H1 (cell line): ENCODE measurements at regions not wholly inside any gene's neighbourhood (a gene's known extent, or its start where the extent isn't known, plus 50 kb on each side); places are given as distances from the start of the nearest gene placed in this dataset.

Experiments
- CTCF ChIA-PET: fragments of 300-600 bp; sonication (Branson Sonifier 250); formaldehyde crosslinking; loops from one replicate; lab custom pipeline; 2021; ENCODE audit not compliant: partially characterized antibody; lab: Charles Lee
- POLR2A ChIA-PET: fragments of 300-600 bp; sonication (Branson Sonifier 250); formaldehyde crosslinking; loops from one replicate; lab custom pipeline; 2021; ENCODE audit warnings: inconsistent platforms; ENCODE audit not compliant: partially characterized antibody; lab: Charles Lee
- DNase-seq, 2 experiments: peaks; one replicate each; pipeline versions ENCODE4 v3.0.0 to v3.0.0-alpha.2; 2010 to 2022; ENCODE audit warnings: low spot score in 2 of 2, low read depth in 1 of 2, mixed read lengths in 1 of 2
- FAIRE-seq: peaks from 2 replicates; lab custom pipeline; 2011; peaks lifted over from hg19 to GRCh38; lab: Jason Lieb, UNC
- H2AFZ ChIP-seq: 2 replicates; pipeline ENCODE4 v1.8.1; 2012; ENCODE audit warnings: low read length, inconsistent platforms
- H2AK5ac ChIP-seq: 2 replicates; pipeline ENCODE4 v1.6.1; 2013; ENCODE audit warnings: low read depth, low read length
- H2BK120ac ChIP-seq: replicated peaks from 2 replicates; pipeline ENCODE3; 2013; ENCODE audit warnings: low read depth, low read length, inconsistent platforms
- H2BK12ac ChIP-seq: 2 replicates; pipeline ENCODE4 v1.6.1; 2013; ENCODE audit warnings: low read depth, low read length
- H2BK15ac ChIP-seq: 2 replicates; pipeline ENCODE4 v1.6.1; 2013; ENCODE audit warnings: low read length
- H2BK20ac ChIP-seq: 2 replicates; pipeline ENCODE4 v1.6.1; 2013; ENCODE audit warnings: low read length
- H2BK5ac ChIP-seq: 2 replicates; pipeline ENCODE4 v1.6.1; 2013; ENCODE audit warnings: low read depth, low read length
- H3K14ac ChIP-seq: 2 replicates; pipeline ENCODE4 v1.6.1; 2013; ENCODE audit warnings: inconsistent platforms; ENCODE audit not compliant: insufficient read length
- H3K18ac ChIP-seq: 2 replicates; pipeline ENCODE4 v1.6.1; 2013; ENCODE audit warnings: low read length; ENCODE audit errors: extremely low read depth
- H3K23ac ChIP-seq: 2 replicates; pipeline ENCODE4 v1.6.1; 2013; ENCODE audit warnings: inconsistent platforms; ENCODE audit not compliant: insufficient read length
- H3K23me2 ChIP-seq: 2 replicates; pipeline ENCODE4 v1.6.1; 2013; ENCODE audit warnings: low read depth, low read length
- H3K27ac ChIP-seq: 2 replicates; pipeline ENCODE4 v1.6.1; 2011; ENCODE audit warnings: low read depth, low read length, inconsistent platforms
- H3K27me3 ChIP-seq, 4 experiments: replicated peaks in 1 of 4; 1 replicate in 1 of 4; 2 replicates in 3 of 4; pipeline versions ENCODE4 v1.6.1 to v1.8.1; 2011 to 2013; ENCODE audit warnings: low read length in 3 of 4, mild to moderate bottlenecking in 3 of 4, inconsistent platforms in 2 of 4, mixed read lengths in 2 of 4, moderate library complexity in 1 of 4; ENCODE audit not compliant: control insufficient read depth in 3 of 4, insufficient read depth in 3 of 4; ENCODE audit errors: extremely low read depth in 1 of 4
- H3K36me3 ChIP-seq, 4 experiments: 2 replicates each; pipeline versions ENCODE4 v1.6.1 to v1.8.1; 2011 to 2013; ENCODE audit warnings: mild to moderate bottlenecking in 4 of 4, low read length in 3 of 4, moderate library complexity in 2 of 4, control low read depth in 1 of 4, inconsistent platforms in 1 of 4; ENCODE audit not compliant: insufficient read depth in 4 of 4, control insufficient read depth in 2 of 4
- H3K4ac ChIP-seq: replicated peaks from 2 replicates; pipeline ENCODE3; 2013; ENCODE audit warnings: low read length, low read depth, mixed read lengths, inconsistent platforms; ENCODE audit not compliant: insufficient read length
- H3K4me1 ChIP-seq, 4 experiments: replicated peaks in 1 of 4; 1 replicate in 1 of 4; 2 replicates in 3 of 4; pipeline versions ENCODE4 v1.6.1 to v1.8.1; 2011 to 2013; ENCODE audit warnings: low read length in 3 of 4, inconsistent platforms in 2 of 4, mixed read lengths in 1 of 4; ENCODE audit not compliant: insufficient read depth in 4 of 4, control insufficient read depth in 3 of 4
- H3K4me2 ChIP-seq, 2 experiments: 2 replicates each; pipeline versions ENCODE4 v1.6.1 to v1.8.1; 2011 to 2013; ENCODE audit warnings: low read depth in 2 of 2, low read length in 2 of 2, control low read depth in 1 of 2, inconsistent platforms in 1 of 2, mild to moderate bottlenecking in 1 of 2; ENCODE audit not compliant: insufficient read depth in 1 of 2
- H3K4me3 ChIP-seq, 4 experiments: fragments of 200-600, 300-600 bp in 1 of 4; sonication (generic), shearing (Covaris generic), sonication (Bioruptor Twin) in 1 of 4; 2 replicates each; pipeline versions ENCODE4 v1.5.1 to v1.8.1; 2011 to 2016; ENCODE audit warnings: low read length in 4 of 4, low read depth in 3 of 4, control low read depth in 2 of 4, inconsistent platforms in 2 of 4, mild to moderate bottlenecking in 2 of 4, mixed read lengths in 1 of 4, moderate library complexity in 1 of 4; ENCODE audit not compliant: insufficient read depth in 2 of 4; ENCODE audit errors: extremely low read depth in 1 of 4
- H3K56ac ChIP-seq: replicated peaks from 2 replicates; pipeline ENCODE3; 2013; ENCODE audit warnings: low read depth, mild to moderate bottlenecking, mixed read lengths, low read length, inconsistent platforms; ENCODE audit not compliant: insufficient read length
- H3K79me1 ChIP-seq: 2 replicates; pipeline ENCODE4 v1.6.1; 2013; ENCODE audit warnings: low read depth, low read length, control low read depth
- H3K79me2 ChIP-seq, 2 experiments: 2 replicates each; pipeline versions ENCODE4 v1.6.1 to v1.8.1; 2012 to 2013; ENCODE audit warnings: low read length in 2 of 2, mild to moderate bottlenecking in 2 of 2, inconsistent platforms in 1 of 2; ENCODE audit not compliant: insufficient read depth in 2 of 2, control insufficient read depth in 1 of 2
- H3K9ac ChIP-seq, 4 experiments: replicated peaks in 1 of 4; 1 replicate in 1 of 4; 2 replicates in 3 of 4; pipeline versions ENCODE4 v1.6.1 to v1.8.1; 2011 to 2013; ENCODE audit warnings: low read depth in 3 of 4, low read length in 3 of 4, control low read depth in 2 of 4, mild to moderate bottlenecking in 2 of 4, moderate library complexity in 2 of 4, inconsistent platforms in 1 of 4; ENCODE audit errors: extremely low read depth in 1 of 4
- H3K9me3 ChIP-seq, 2 experiments: 2 replicates each; pipeline versions ENCODE4 v1.6.1 to v1.8.1; 2012 to 2013; ENCODE audit warnings: mild to moderate bottlenecking in 2 of 2, moderate library complexity in 2 of 2, control low read depth in 1 of 2, inconsistent platforms in 1 of 2, low read depth in 1 of 2, low read length in 1 of 2, mixed read lengths in 1 of 2; ENCODE audit not compliant: insufficient read depth in 2 of 2
- H4K20me1 ChIP-seq, 2 experiments: replicated peaks in 1 of 2; 2 replicates each; pipeline versions ENCODE3 to v1.8.1; 2011 to 2013; ENCODE audit warnings: inconsistent platforms in 2 of 2, low read length in 2 of 2, mild to moderate bottlenecking in 1 of 2; ENCODE audit not compliant: insufficient read depth in 2 of 2, control insufficient read depth in 1 of 2
- H4K5ac ChIP-seq: 2 replicates; pipeline ENCODE4 v1.6.1; 2013; ENCODE audit warnings: low read length, low read depth, mixed read lengths, inconsistent platforms; ENCODE audit not compliant: insufficient read length
- H4K8ac ChIP-seq: 2 replicates; pipeline ENCODE4 v1.8.0; 2013; ENCODE audit warnings: mild to moderate bottlenecking, moderate library complexity, low read length, inconsistent platforms; ENCODE audit not compliant: insufficient read depth; ENCODE audit errors: extremely low read depth
- H4K91ac ChIP-seq: replicated peaks from 2 replicates; pipeline ENCODE3; 2013; ENCODE audit warnings: low read length, mixed read lengths, inconsistent platforms; ENCODE audit not compliant: insufficient read length
- CBX8 ChIP-seq: fragments of 300-800, 300-1000 bp; sonication (generic); IDR thresholded peaks from 2 replicates; pipeline ENCODE4 v1.7.1; 2016; ENCODE audit warnings: low read depth, low read length, borderline replicate concordance
- CHD2 ChIP-seq: IDR thresholded peaks from 2 replicates; pipeline ENCODE4 v1.6.1; 2012; ENCODE audit warnings: low read length, improper control_type of control experiment
- CTBP2 ChIP-seq: IDR thresholded peaks from 2 replicates; pipeline ENCODE4 v1.7.0; 2011; ENCODE audit warnings: borderline replicate concordance, mild to moderate bottlenecking, moderate library complexity, mixed read lengths, low read length; ENCODE audit not compliant: insufficient read depth, insufficient read length
- FOSL1 ChIP-seq: IDR thresholded peaks from 2 replicates; pipeline ENCODE4 v1.6.1; 2011; ENCODE audit warnings: mild to moderate bottlenecking, low read depth, low read length, moderate library complexity; ENCODE audit not compliant: insufficient read depth
- KDM4A ChIP-seq: IDR thresholded peaks from one replicate; pipeline ENCODE4 v1.7.1; 2012; ENCODE audit warnings: low read depth, mild to moderate bottlenecking, moderate library complexity, low read length, inconsistent platforms; ENCODE audit not compliant: severe bottlenecking
- SP2 ChIP-seq: IDR thresholded peaks from 2 replicates; pipeline ENCODE4 v1.6.1; 2012; ENCODE audit warnings: mild to moderate bottlenecking, low read length, inconsistent platforms
- SUZ12 ChIP-seq: fragments of 200-600 bp; sonication (generic); IDR thresholded peaks from 2 replicates; pipeline ENCODE4 v1.6.1; 2012; ENCODE audit warnings: mild to moderate bottlenecking, inconsistent platforms, low read length, moderate library complexity, mixed read lengths
- WGBS, 2 experiments: shearing (Covaris generic) in 1 of 2; methylation state at CpG; one replicate each; pipeline versions ENCODE4 v1.1.6 to v1.1.7; 2013 to 2015; ENCODE audit warnings: low lambda C conversion rate in 2 of 2, mixed read lengths in 2 of 2, inconsistent platforms in 1 of 2, low coverage in 1 of 2, missing lambda C conversion rate in 1 of 2; ENCODE audit not compliant: insufficient replicate concordance in 2 of 2, insufficient coverage in 1 of 2, insufficient read length in 1 of 2; ENCODE audit errors: extremely low coverage in 1 of 2, missing lambda C conversion rate in 1 of 2; 5-methylcytosine and 5-hydroxymethylcytosine counted together

DNA sequence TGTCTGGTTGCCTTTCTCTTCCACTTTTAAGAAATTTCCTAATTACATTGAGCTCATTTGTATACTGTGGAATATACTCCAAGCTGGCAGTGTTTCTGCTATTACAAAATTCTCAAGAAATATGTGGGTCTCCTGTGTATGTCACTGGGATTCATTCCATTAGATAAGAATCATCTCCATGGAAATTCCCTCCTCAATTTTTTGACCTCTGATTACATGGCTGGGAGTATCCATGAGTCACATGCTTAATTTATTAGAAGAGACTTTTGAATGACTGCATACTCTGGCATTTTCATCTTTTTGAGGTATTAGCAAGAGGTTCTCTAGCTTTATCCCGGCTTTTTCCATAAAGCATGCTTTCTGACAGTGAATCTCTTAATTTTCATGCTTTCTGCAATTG lies 665.5 kb upstream of the CNTNAP5 start:
- H2BK15ac ChIP-seq, result no peak overlapping the region
- no peak overlapping the region for H3K14ac ChIP-seq
- H3K4me3 ChIP-seq, result no peak overlapping the region
- 94% methylated on average over 1 of the region's 1 CpG; no CpG with 5 or more reads in 1 of the 2 experiments for WGBS, 2 experiments
- no peak overlapping the region for H4K5ac ChIP-seq
- H2BK12ac ChIP-seq, result no peak overlapping the region
- no peak overlapping the region for H3K4me2 ChIP-seq
- H3K56ac ChIP-seq, result no peak overlapping the region
- FAIRE-seq (no peak), DNase-seq (no peak)
- no peak overlapping the region for H4K8ac ChIP-seq
- H4K20me1 ChIP-seq, result no peaks in the 10 kb centered on the region
- H3K4me1 ChIP-seq, result no peaks in the 10 kb centered on the region
- H2BK20ac ChIP-seq, result no peak overlapping the region
- no peaks in the 10 kb centered on the region for H3K27me3 ChIP-seq
- H3K79me1 ChIP-seq, result no peaks in the 10 kb centered on the region
- H3K23me2 ChIP-seq, result no peaks in the 10 kb centered on the region
- POLR2A ChIA-PET, result no interaction called here
- no peak overlapping the region for H3K9ac ChIP-seq
- H3K23ac ChIP-seq, result no peak overlapping the region
- no peaks in the 10 kb centered on the region for H3K9me3 ChIP-seq
- TF ChIP-seq CHD2 (no peak), SUZ12 (no peak), CTBP2 (no peak), FOSL1 (no peak), SP2 (no peak), KDM4A (no peak), CBX8 (no peak)
- H3K79me2 ChIP-seq, result no peaks in the 10 kb centered on the region
- H3K18ac ChIP-seq, result no peak overlapping the region
- H2AFZ ChIP-seq, result no peak overlapping the region
- H3K36me3 ChIP-seq, result no peaks in the 10 kb centered on the region; a peak in 1 of 8 replicates
- no peak overlapping the region for H3K4ac ChIP-seq
- no peak overlapping the region for H2BK120ac ChIP-seq
- no peak overlapping the region for H2BK5ac ChIP-seq
- no peak overlapping the region for H2AK5ac ChIP-seq
- no peak overlapping the region for H3K27ac ChIP-seq
- H4K91ac ChIP-seq, result no peak overlapping the region
- CTCF ChIA-PET, result no interaction called here
